SK-N-SH (cell line): ENCODE measurements at regions not wholly inside any gene's neighbourhood (a gene's known extent, or its start where the extent isn't known, plus 50 kb on each side); places are given as distances from the start of the nearest gene placed in this dataset.

Experiments
- CTCF ChIA-PET: fragments of 300-600, 350-600 bp; formaldehyde crosslinking; extraction: SDS; loops from one replicate; lab custom pipeline; 2021; lab: Yijun Ruan, JAX
- POLR2A ChIA-PET: fragments of 350-600 bp; sonication (Branson Sonifier 250); formaldehyde crosslinking; extraction: SDS; loops from one replicate; lab custom pipeline; 2020; ENCODE audit warnings: antibody characterized with exemption, inconsistent platforms; lab: Yijun Ruan, JAX
- DNase-seq: peaks from one replicate; pipeline ENCODE4 v3.0.0; 2012
- H2AFZ ChIP-seq: fragments of 200-600 bp; sonication (generic); 2 replicates; pipeline ENCODE4 v1.8.1; 2016; ENCODE audit warnings: antibody characterized with exemption, mild to moderate bottlenecking, low read depth
- H3F3A ChIP-seq: fragments of 200-600 bp; sonication (generic); replicated peaks from 2 replicates; pipeline ENCODE3; 2016; ENCODE audit warnings: antibody characterized with exemption, mild to moderate bottlenecking; ENCODE audit not compliant: insufficient read depth
- H3K27ac ChIP-seq, 2 experiments: fragments of 200-500 bp in 1 of 2; fragments of 200-600 bp in 1 of 2; sonication (Bioruptor generic) in 1 of 2; sonication (generic), shearing (Covaris generic) in 1 of 2; 2 replicates each; pipeline versions ENCODE4 v1.5.1 to v1.6.1; 2014 to 2016; ENCODE audit warnings: low read depth in 2 of 2, inconsistent platforms in 1 of 2, low read length in 1 of 2, mild to moderate bottlenecking in 1 of 2, mixed read lengths in 1 of 2
- H3K27me3 ChIP-seq: fragments of 200-600 bp; sonication (generic), shearing (Covaris generic); 2 replicates; pipeline ENCODE4 v1.6.1; 2016; ENCODE audit warnings: mixed run types; ENCODE audit not compliant: insufficient read depth
- H3K36me3 ChIP-seq, 2 experiments: fragments of 200-500 bp in 1 of 2; fragments of 200-600 bp in 1 of 2; sonication (Bioruptor generic) in 1 of 2; sonication (generic) in 1 of 2; replicated peaks in 1 of 2; 2 replicates each; pipeline versions ENCODE3 to v1.5.1; 2014 to 2016; ENCODE audit warnings: low read length in 1 of 2, mild to moderate bottlenecking in 1 of 2; ENCODE audit not compliant: insufficient read depth in 2 of 2, control insufficient read depth in 1 of 2
- H3K4me1 ChIP-seq, 2 experiments: fragments of 200-500 bp in 1 of 2; fragments of 200-600 bp in 1 of 2; sonication (Bioruptor generic) in 1 of 2; sonication (generic), shearing (Covaris generic) in 1 of 2; 2 replicates each; pipeline versions ENCODE4 v1.5.1 to v1.6.1; 2014 to 2016; ENCODE audit warnings: low read depth in 1 of 2, low read length in 1 of 2, mixed run types in 1 of 2; ENCODE audit not compliant: insufficient read depth in 2 of 2, control insufficient read depth in 1 of 2
- H3K4me2 ChIP-seq: fragments of 200-600 bp; sonication (generic), shearing (Covaris generic); 2 replicates; pipeline ENCODE4 v1.6.1; 2017; ENCODE audit warnings: mixed run types
- H3K4me3 ChIP-seq, 2 experiments: fragments of 200-500 bp in 1 of 2; fragments of 200-600 bp in 1 of 2; sonication (Bioruptor generic) in 1 of 2; sonication (generic), shearing (Covaris generic) in 1 of 2; 2 replicates each; pipeline versions ENCODE4 v1.5.1 to v1.8.1; 2014 to 2016; ENCODE audit warnings: low read depth in 2 of 2, inconsistent platforms in 1 of 2, low read length in 1 of 2, mild to moderate bottlenecking in 1 of 2, mixed read lengths in 1 of 2, moderate library complexity in 1 of 2
- H3K79me2 ChIP-seq: fragments of 200-600 bp; sonication (generic); 2 replicates; pipeline ENCODE4 v1.8.1; 2017; ENCODE audit warnings: mild to moderate bottlenecking; ENCODE audit not compliant: insufficient read depth
- H3K9ac ChIP-seq: fragments of 200-600 bp; sonication (generic); 2 replicates; pipeline ENCODE4 v1.6.1; 2017; ENCODE audit warnings: mixed run types
- H3K9me2 ChIP-seq: fragments of 200-600 bp; sonication (generic); 2 replicates; pipeline ENCODE4 v1.6.1; 2017; ENCODE audit warnings: mixed run types
- H3K9me3 ChIP-seq: fragments of 200-600 bp; sonication (generic); 2 replicates; pipeline ENCODE4 v1.6.1; 2017; ENCODE audit warnings: mixed run types, mild to moderate bottlenecking, moderate library complexity
- H4K20me1 ChIP-seq: fragments of 200-600 bp; sonication (generic); 2 replicates; pipeline ENCODE4 v1.6.1; 2017; ENCODE audit warnings: mild to moderate bottlenecking, mixed run types; ENCODE audit not compliant: insufficient read depth
- CHD2 ChIP-seq: fragments of 150-350 bp; IDR thresholded peaks from 2 replicates; pipeline ENCODE4 v1.6.1; 2018; ENCODE audit warnings: low read length; ENCODE audit not compliant: partially characterized antibody
- CTCF ChIP-seq: fragments of 200-600 bp; sonication (generic); IDR thresholded peaks from 2 replicates; pipeline ENCODE4 v1.6.1; 2017; ENCODE audit warnings: antibody characterized with exemption, mild to moderate bottlenecking, moderate library complexity
- ELF1 ChIP-seq: IDR thresholded peaks from 2 replicates; pipeline ENCODE4 v1.4.0; 2012
- EZH2phosphoT487 ChIP-seq: fragments of 200-600 bp; sonication (generic); IDR thresholded peaks from 2 replicates; pipeline ENCODE4 v1.6.1; 2017; ENCODE audit warnings: low read depth, mixed run types, mild to moderate bottlenecking, antibody characterized with exemption, moderate library complexity, borderline replicate concordance
- FOSL2 ChIP-seq: IDR thresholded peaks from 2 replicates; pipeline ENCODE4 v1.4.0; 2012; ENCODE audit warnings: low read depth, mild to moderate bottlenecking, moderate library complexity, borderline replicate concordance
- GABPA ChIP-seq: IDR thresholded peaks from 2 replicates; pipeline ENCODE4 v1.4.0; 2012; ENCODE audit warnings: low read depth, mild to moderate bottlenecking
- GATA2 ChIP-seq: sonication (generic); formaldehyde crosslinking; IDR thresholded peaks from 2 replicates; pipeline ENCODE4 v1.5.0; 2020; ENCODE audit warnings: mild to moderate bottlenecking, missing genetic modification reagents
- IRF3 ChIP-seq: fragments of 150-350 bp; IDR thresholded peaks from 2 replicates; pipeline ENCODE4 v1.6.1; 2016; ENCODE audit warnings: mild to moderate bottlenecking, low read depth, low read length
- JUND ChIP-seq: IDR thresholded peaks from 2 replicates; pipeline ENCODE4 v1.4.0; 2012
- MAX ChIP-seq: IDR thresholded peaks from 2 replicates; pipeline ENCODE4 v1.4.0; 2012; ENCODE audit warnings: low read depth
- MEF2A ChIP-seq: IDR thresholded peaks from 2 replicates; pipeline ENCODE4 v1.4.0; 2012; ENCODE audit warnings: low read depth, borderline replicate concordance
- NRF1 ChIP-seq: IDR thresholded peaks from 2 replicates; pipeline ENCODE4 v1.6.1; 2012; ENCODE audit warnings: low read depth, mild to moderate bottlenecking, low read length
- RAD21 ChIP-seq: IDR thresholded peaks from 2 replicates; pipeline ENCODE4 v1.6.1; 2012; ENCODE audit warnings: mild to moderate bottlenecking, low read length
- RCOR1 ChIP-seq: fragments of 150-350 bp; IDR thresholded peaks from 2 replicates; pipeline ENCODE4 v1.6.1; 2017; ENCODE audit warnings: antibody characterized with exemption, low read length
- RFX5 ChIP-seq: IDR thresholded peaks from 2 replicates; pipeline ENCODE4 v1.6.1; 2012; ENCODE audit warnings: mild to moderate bottlenecking, improper control_type of control experiment, low read length
- RXRA ChIP-seq: IDR thresholded peaks from 2 replicates; pipeline ENCODE4 v1.4.0; 2012; ENCODE audit warnings: low read depth, mild to moderate bottlenecking, borderline replicate concordance
- SIN3A ChIP-seq: IDR thresholded peaks from 2 replicates; pipeline ENCODE4 v1.6.1; 2012; ENCODE audit warnings: low read depth, mild to moderate bottlenecking, low read length, moderate library complexity, borderline replicate concordance
- TAF1 ChIP-seq: IDR thresholded peaks from 2 replicates; pipeline ENCODE4 v1.6.1; 2012; ENCODE audit warnings: low read depth, mild to moderate bottlenecking, low read length, moderate library complexity, borderline replicate concordance
- TCF12 ChIP-seq: IDR thresholded peaks from 2 replicates; pipeline ENCODE4 v1.4.0; 2012
- TEAD4 ChIP-seq: IDR thresholded peaks from 2 replicates; pipeline ENCODE4 v1.4.0; 2012; ENCODE audit warnings: mild to moderate bottlenecking, borderline replicate concordance; ENCODE audit not compliant: insufficient read depth
- USF1 ChIP-seq: IDR thresholded peaks from 2 replicates; pipeline ENCODE4 v1.4.0; 2012; ENCODE audit warnings: low read depth, borderline replicate concordance
- YY1 ChIP-seq: IDR thresholded peaks from 2 replicates; pipeline ENCODE4 v1.4.0; 2012; ENCODE audit warnings: low read depth, mild to moderate bottlenecking
- WGBS: methylation state at CpG from one replicate; pipeline ENCODE4 v1.1.6; 2017; ENCODE audit warnings: low lambda C conversion rate; 5-methylcytosine and 5-hydroxymethylcytosine counted together

GRCh38 chr18:78199002-78199401, 780.6 kb upstream of the SALL3 start:
- H3K9ac ChIP-seq: no peak overlapping the region
- H4K20me1 ChIP-seq: no peaks in the 10 kb centered on the region
- no peak overlapping the region for H2AFZ ChIP-seq
- WGBS: 0% methylated on average over 5 of the region's 5 CpGs
- ChIA-PET POLR2A (no interaction called here), CTCF (no interaction called here)
- no peaks in the 10 kb centered on the region for H3K9me2 ChIP-seq
- H3K36me3 ChIP-seq: no peaks in the 10 kb centered on the region
- no peak overlapping the region for H3K27ac ChIP-seq
- no peaks in the 10 kb centered on the region for H3K27me3 ChIP-seq
- H3K9me3 ChIP-seq: no peaks in the 10 kb centered on the region
- H3K79me2 ChIP-seq: no peaks in the 10 kb centered on the region
- DNase-seq: no peak
- TF ChIP-seq GATA2 (CRISPR knock-in tag) (no peak), TCF12 (no peak), GABPA (no peak), JUND (no peak), IRF3 (no peak), RAD21 (no peak)
- H3K4me2 ChIP-seq: no peak overlapping the region
- no peaks in the 10 kb centered on the region for H3K4me1 ChIP-seq
- no peak overlapping the region for H3K4me3 ChIP-seq
- no peaks in the 10 kb centered on the region for H3F3A ChIP-seq

GRCh38 chr18:78199611-78200010, 780.0 kb upstream of the SALL3 start:
- Histone ChIP-seq H3K36me3 (no peaks in the 10 kb centered on the region), H3K4me2 (no peak overlapping the region), H3K27me3 (no peaks in the 10 kb centered on the region), H3K27ac (no peak overlapping the region), H3K79me2 (no peaks in the 10 kb centered on the region), H3K9me3 (no peaks in the 10 kb centered on the region), H3K9ac (no peak overlapping the region), H2AFZ (no peak overlapping the region), H3K9me2 (no peaks in the 10 kb centered on the region), H3K4me1 (no peaks in the 10 kb centered on the region), H3F3A (no peaks in the 10 kb centered on the region), H3K4me3 (no peak overlapping the region), H4K20me1 (no peaks in the 10 kb centered on the region)
- WGBS: 3% methylated on average over 4 of the region's 4 CpGs
- no peak for DNase-seq
- CTCF ChIA-PET: no interaction called here
- POLR2A ChIA-PET: no interaction called here
- no peak for TF ChIP-seq EZH2phosphoT487
- no peak for TF ChIP-seq ELF1
- no peak for TF ChIP-seq RCOR1
- no peak for TF ChIP-seq TAF1
- TF ChIP-seq FOSL2: no peak
- TF ChIP-seq GATA2 (CRISPR knock-in tag): no peak
- no peak for TF ChIP-seq NRF1
- no peak for TF ChIP-seq RFX5
- TF ChIP-seq MEF2A: no peak
- TF ChIP-seq RXRA: no peak
- no peak for TF ChIP-seq YY1
- no peak for TF ChIP-seq SIN3A
- no peak for TF ChIP-seq USF1
- TF ChIP-seq RAD21: no peak
- no peak for TF ChIP-seq IRF3
- TF ChIP-seq MAX: no peak
- TF ChIP-seq TCF12: no peak
- TF ChIP-seq TEAD4: no peak
- TF ChIP-seq CTCF: no peak
- TF ChIP-seq CHD2: no peak
